A673 (cell line): ENCODE measurements at regions not wholly inside any gene's neighbourhood (a gene's known extent, or its start where the extent isn't known, plus 50 kb on each side); places are given as distances from the start of the nearest gene placed in this dataset.

Experiments
- BruUV-seq: library from RNA; stranded (reverse); fragments of 400-500 nt; replicated peaks from 2 replicates; lab custom pipeline; 2021; lab: Mats Ljungman, UMichigan
- CTCF ChIA-PET: fragments of 300-600 bp; sonication (Branson Sonifier 250); formaldehyde crosslinking; loops from one replicate; lab custom pipeline; 2022; ENCODE audit warnings: antibody characterized with exemption; lab: Charles Lee
- POLR2A ChIA-PET: fragments of 300-600 bp; sonication (Branson Sonifier 250); formaldehyde crosslinking; loops from one replicate; lab custom pipeline; 2022; ENCODE audit warnings: antibody characterized with exemption; ENCODE audit not compliant: low non-redundant PET; lab: Charles Lee
- DNase-seq: peaks from one replicate; pipeline ENCODE4 v3.0.0-alpha.2; 2015; ENCODE audit warnings: low spot score
- H3K27ac ChIP-seq: fragments of 200-600 bp; sonication (generic); 2 replicates; pipeline ENCODE4 v1.5.1; 2016; ENCODE audit warnings: mixed run types, low read depth, mild to moderate bottlenecking, mixed read lengths, antibody characterized with exemption, low read length; ENCODE audit not compliant: poor library complexity, severe bottlenecking
- H3K27me3 ChIP-seq: fragments of 200-600 bp; sonication (generic); replicated peaks from 2 replicates; pipeline ENCODE4 v1.6.1; 2017; ENCODE audit warnings: mixed run types, low read depth, mild to moderate bottlenecking, mixed read lengths, antibody characterized with exemption, low read length; ENCODE audit not compliant: insufficient read depth, poor library complexity
- H3K36me3 ChIP-seq: fragments of 200-600 bp; sonication (generic); 2 replicates; pipeline ENCODE4 v1.6.1; 2016; ENCODE audit warnings: mixed run types, mild to moderate bottlenecking, mixed read lengths, antibody characterized with exemption, low read length; ENCODE audit not compliant: insufficient read depth, poor library complexity, severe bottlenecking
- H3K4me1 ChIP-seq: fragments of 200-600 bp; sonication (generic); 2 replicates; pipeline ENCODE4 v1.6.1; 2017; ENCODE audit warnings: mixed run types, mild to moderate bottlenecking, mixed read lengths, antibody characterized with exemption, low read length; ENCODE audit not compliant: insufficient read depth, poor library complexity, severe bottlenecking
- H3K4me3 ChIP-seq: fragments of 200-600 bp; sonication (generic); 2 replicates; pipeline ENCODE4 v1.5.1; 2016; ENCODE audit warnings: low read depth, mixed run types, mild to moderate bottlenecking, mixed read lengths, low read length; ENCODE audit not compliant: poor library complexity, severe bottlenecking
- H3K9me3 ChIP-seq: fragments of 200-600 bp; sonication (generic); 2 replicates; pipeline ENCODE4 v1.6.1; 2016; ENCODE audit warnings: mixed run types, low read depth, mild to moderate bottlenecking, mixed read lengths, antibody characterized with exemption, low read length; ENCODE audit not compliant: poor library complexity, severe bottlenecking
- CTCF ChIP-seq: fragments of 300-800, 200-600 bp; sonication (generic); conservative IDR thresholded peaks from 2 replicates; pipeline ENCODE4 v1.5.1; 2017; ENCODE audit warnings: low read depth, mild to moderate bottlenecking, antibody characterized with exemption, low read length, moderate library complexity, mixed read lengths
- EZH2 ChIP-seq: fragments of 200-600 bp; sonication (generic); IDR thresholded peaks from 2 replicates; pipeline ENCODE4 v1.6.1; 2017; ENCODE audit warnings: borderline replicate concordance, low read depth, mild to moderate bottlenecking, mixed read lengths, antibody characterized with exemption, low read length; ENCODE audit not compliant: poor library complexity, severe bottlenecking
- intact Hi-C: fragments of 100-400 bp; cut with micrococcal nuclease; formaldehyde crosslinking; loops from one replicate; pipeline ENCODE4 v1.10.0; 2022; ENCODE audit not compliant: unreplicated experiment

- POLR2A ChIA-PET = no interaction called here
- no peaks in the 10 kb centered on the region for H3K36me3 ChIP-seq
- no peak overlapping the region for H3K27ac ChIP-seq
- H3K4me1 ChIP-seq = no peaks in the 10 kb centered on the region
- no peaks in the 10 kb centered on the region for H3K9me3 ChIP-seq
- H3K4me3 ChIP-seq = no peak overlapping the region
- DNase-seq = no peak
- BruUV-seq = no TSS peak
- intact Hi-C loops = no loop called here
- H3K27me3 ChIP-seq = no peaks in the 10 kb centered on the region
- no peak for TF ChIP-seq CTCF
- TF ChIP-seq EZH2 = no peak
- CTCF ChIA-PET = no interaction called here
Observed at GRCh38 chrX:40964008-40964407, 121.2 kb upstream of the USP9X start.

GRCh38 chrX:40964633-40965586 lies 120.3 kb upstream of the USP9X start:
- no peak overlapping the region for H3K4me3 ChIP-seq
- DNase-seq = no peak

GRCh38 chrX:40966213-40966820 lies 118.9 kb upstream of the USP9X start:
- TF ChIP-seq EZH2 (no peak), CTCF (no peak)
- ChIA-PET POLR2A (no interaction called here), CTCF (no interaction called here)
- H3K36me3 ChIP-seq = no peaks in the 10 kb centered on the region
- DNase-seq = no peak
- no peaks in the 10 kb centered on the region for H3K9me3 ChIP-seq
- no peaks in the 10 kb centered on the region for H3K4me1 ChIP-seq
- no peaks in the 10 kb centered on the region for H3K27me3 ChIP-seq
- BruUV-seq = no TSS peak
- intact Hi-C loops = no loop called here
- H3K4me3 ChIP-seq = no peak overlapping the region
- no peak overlapping the region for H3K27ac ChIP-seq

More at GRCh38 chrX:40964633-40965586, 120.3 kb upstream of the USP9X start:
- ChIA-PET POLR2A (no interaction called here), CTCF (no interaction called here)
- intact Hi-C loops = no loop called here
- no peaks in the 10 kb centered on the region for H3K36me3 ChIP-seq
- TF ChIP-seq EZH2 (no peak), CTCF (no peak)
- H3K9me3 ChIP-seq = no peaks in the 10 kb centered on the region
- H3K27me3 ChIP-seq = no peaks in the 10 kb centered on the region
- H3K4me1 ChIP-seq = no peaks in the 10 kb centered on the region
- no TSS peak for BruUV-seq
- H3K27ac ChIP-seq = no peak overlapping the region
